IPS-18a (cell line): ENCODE measurements at regions not wholly inside any gene's neighbourhood (a gene's known extent, or its start where the extent isn't known, plus 50 kb on each side); places are given as distances from the start of the nearest gene placed in this dataset.

ENCODE experiments used
- H3K27ac ChIP-seq: one replicate; pipeline ENCODE4 v1.5.1; 2013; ENCODE audit warnings: low read length
- H3K27me3 ChIP-seq: one replicate; pipeline ENCODE4 v1.6.1; 2013; ENCODE audit warnings: mild to moderate bottlenecking, low read length; ENCODE audit not compliant: control insufficient read depth, insufficient read depth
- H3K36me3 ChIP-seq: one replicate; pipeline ENCODE4 v1.6.1; 2013; ENCODE audit warnings: low read depth, low read length; ENCODE audit not compliant: control insufficient read depth
- H3K4me1 ChIP-seq: one replicate; pipeline ENCODE4 v1.6.1; 2013; ENCODE audit warnings: low read depth, low read length; ENCODE audit not compliant: control insufficient read depth
- H3K4me3 ChIP-seq: one replicate; pipeline ENCODE4 v1.5.1; 2013; ENCODE audit warnings: low read length
- H3K9ac ChIP-seq: one replicate; pipeline ENCODE4 v1.6.1; 2013; ENCODE audit warnings: mild to moderate bottlenecking, low read length, moderate library complexity
- H3K9me3 ChIP-seq: one replicate; pipeline ENCODE4 v1.6.1; 2013; ENCODE audit warnings: low read depth, low read length; ENCODE audit not compliant: control insufficient read depth

DNA sequence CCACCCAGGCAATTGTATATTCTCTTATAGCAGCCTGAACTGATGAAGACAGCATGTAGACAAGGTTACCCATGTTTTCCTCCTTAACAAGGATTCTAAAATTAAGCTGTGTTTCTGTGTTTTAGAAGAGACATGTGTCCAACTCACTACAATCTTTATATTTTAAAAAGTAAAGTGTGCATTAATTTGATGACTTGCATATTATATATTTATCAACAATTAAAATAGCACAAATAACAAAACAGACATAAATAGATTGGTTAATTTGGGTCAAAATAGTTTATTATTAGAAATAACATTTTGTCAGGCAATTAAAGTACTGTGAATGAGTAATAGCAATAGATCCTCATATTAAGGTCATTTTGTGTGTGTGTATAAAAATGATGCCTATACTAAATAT lies 357.1 kb downstream of the PDGFC start:
- peaks cover 11% of the 10 kb centered on the region for H3K4me1 ChIP-seq
- no peaks in the 10 kb centered on the region for H3K9me3 ChIP-seq
- H3K27ac ChIP-seq = no peak overlapping the region

DNA sequence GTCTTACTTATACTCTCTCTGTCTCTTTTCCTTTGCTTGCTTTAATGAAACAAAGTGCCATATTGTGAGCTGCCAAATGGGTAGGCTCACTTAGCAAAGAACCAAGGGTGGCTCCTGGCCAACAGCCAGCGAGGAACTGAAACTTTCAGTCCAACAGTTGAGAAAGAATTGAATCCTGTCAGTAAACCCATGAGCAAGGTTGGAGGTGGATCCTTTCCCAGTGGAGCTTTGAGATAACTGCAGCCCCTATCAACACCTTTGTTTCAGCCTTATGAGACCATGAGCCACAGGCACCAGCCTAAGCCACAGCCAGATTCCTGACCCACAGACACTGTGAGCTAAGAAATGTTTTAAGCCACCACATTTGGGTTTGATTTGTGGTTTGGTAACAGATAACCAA lies 362.2 kb downstream of the PDGFC start:
- H3K4me3 ChIP-seq = no peak overlapping the region
- H3K27me3 ChIP-seq = no peaks in the 10 kb centered on the region
- no peaks in the 10 kb centered on the region for H3K36me3 ChIP-seq

More for the DNA sequence above, 357.1 kb downstream of the PDGFC start:
- Histone ChIP-seq H3K4me3 (no peak overlapping the region), H3K27me3 (no peaks in the 10 kb centered on the region), H3K9ac (no peak overlapping the region), H3K36me3 (no peaks in the 10 kb centered on the region)

DNA sequence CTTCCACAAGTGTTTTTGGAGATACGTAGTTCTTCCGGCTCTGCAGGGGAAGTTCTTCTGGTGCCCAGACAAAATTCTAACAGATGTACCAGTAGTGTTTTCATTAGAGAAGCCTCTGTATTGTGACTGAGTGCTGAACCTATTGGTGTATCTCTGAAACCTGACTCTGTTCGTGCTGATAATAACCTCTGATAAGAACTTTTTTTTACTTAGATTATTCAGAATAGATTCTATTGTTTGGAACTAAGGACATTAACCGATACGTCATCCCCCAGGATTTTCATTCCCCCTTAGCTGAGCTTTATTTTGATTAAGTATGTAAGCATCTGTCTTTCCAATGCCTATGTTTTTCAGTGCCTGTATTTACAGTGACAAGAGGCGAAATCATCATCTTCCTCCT lies 362.9 kb downstream of the PDGFC start:
- no peaks in the 10 kb centered on the region for H3K4me1 ChIP-seq

More for the DNA sequence above, 362.2 kb downstream of the PDGFC start:
- no peak overlapping the region for H3K27ac ChIP-seq
- H3K9me3 ChIP-seq = no peaks in the 10 kb centered on the region
- no peak overlapping the region for H3K9ac ChIP-seq
- no peaks in the 10 kb centered on the region for H3K4me1 ChIP-seq

DNA sequence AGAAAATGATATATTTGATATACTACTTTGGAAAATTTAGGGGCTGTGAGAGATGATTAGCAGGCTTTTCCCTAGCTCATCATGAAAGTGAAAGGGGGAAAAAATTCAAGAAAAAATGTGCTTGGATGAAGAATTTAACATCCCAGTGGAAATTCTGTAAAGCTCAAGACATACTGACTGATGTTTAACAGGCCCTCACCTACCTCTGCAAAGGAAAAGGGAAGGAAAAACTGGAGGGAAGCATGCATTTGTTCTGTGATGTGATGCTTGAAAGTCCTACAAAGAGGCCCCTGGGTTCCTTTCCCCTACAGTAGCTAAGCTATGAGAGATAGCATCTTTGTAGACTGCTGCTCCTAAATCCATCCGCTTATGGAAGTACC lies 364.1 kb downstream of the PDGFC start:
- H3K27me3 ChIP-seq = no peaks in the 10 kb centered on the region
- H3K27ac ChIP-seq = no peak overlapping the region
- no peaks in the 10 kb centered on the region for H3K36me3 ChIP-seq
- H3K9me3 ChIP-seq = no peaks in the 10 kb centered on the region
- H3K4me1 ChIP-seq = no peaks in the 10 kb centered on the region
- H3K4me3 ChIP-seq = no peak overlapping the region
- no peak overlapping the region for H3K9ac ChIP-seq

More for the DNA sequence above, 362.9 kb downstream of the PDGFC start:
- Histone ChIP-seq H3K27ac (no peak overlapping the region), H3K4me3 (no peak overlapping the region), H3K9me3 (no peaks in the 10 kb centered on the region), H3K27me3 (no peaks in the 10 kb centered on the region), H3K9ac (no peak overlapping the region), H3K36me3 (no peaks in the 10 kb centered on the region)

- Histone ChIP-seq H3K9me3 (no peaks in the 10 kb centered on the region), H3K27ac (no peak overlapping the region), H3K27me3 (no peaks in the 10 kb centered on the region), H3K36me3 (no peaks in the 10 kb centered on the region), H3K4me3 (no peak overlapping the region), H3K9ac (no peak overlapping the region), H3K4me1 (no peaks in the 10 kb centered on the region)
Measured at GRCh38 chr4:156606554-156607477, 364.8 kb downstream of the PDGFC start.

DNA sequence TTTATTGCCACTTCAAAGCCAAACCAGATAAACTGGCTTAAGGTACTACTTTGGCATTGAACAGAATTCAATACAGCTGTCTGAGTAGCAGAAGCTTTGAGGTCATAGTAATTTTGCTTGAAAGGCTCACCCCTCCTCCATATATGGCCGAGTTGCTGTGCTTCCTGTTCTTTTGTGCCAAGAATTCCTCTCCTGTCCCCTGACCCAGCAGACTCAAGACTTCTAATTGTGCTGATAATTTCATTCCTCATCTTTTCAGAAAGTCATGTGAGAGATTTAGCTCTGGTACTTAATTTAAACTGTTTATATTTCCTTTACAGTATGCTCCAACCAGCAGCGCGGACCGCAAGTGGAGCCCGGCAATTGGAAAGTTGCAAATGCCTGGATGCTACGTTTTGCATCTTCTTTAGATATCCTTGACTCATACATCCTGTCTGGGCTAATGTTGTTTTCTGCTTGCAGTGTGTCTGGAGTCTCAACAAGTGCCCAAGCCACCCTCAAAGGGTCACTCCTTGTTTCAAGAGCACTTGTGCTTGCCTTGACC lies 373.4 kb downstream of the PDGFC start:
- H3K27ac ChIP-seq = no peak overlapping the region
- H3K4me3 ChIP-seq = no peak overlapping the region
- H3K27me3 ChIP-seq = no peaks in the 10 kb centered on the region
- H3K4me1 ChIP-seq = peaks cover 10% of the 10 kb centered on the region
- no peaks in the 10 kb centered on the region for H3K36me3 ChIP-seq
- H3K9me3 ChIP-seq = no peaks in the 10 kb centered on the region
- H3K9ac ChIP-seq = no peak overlapping the region

DNA sequence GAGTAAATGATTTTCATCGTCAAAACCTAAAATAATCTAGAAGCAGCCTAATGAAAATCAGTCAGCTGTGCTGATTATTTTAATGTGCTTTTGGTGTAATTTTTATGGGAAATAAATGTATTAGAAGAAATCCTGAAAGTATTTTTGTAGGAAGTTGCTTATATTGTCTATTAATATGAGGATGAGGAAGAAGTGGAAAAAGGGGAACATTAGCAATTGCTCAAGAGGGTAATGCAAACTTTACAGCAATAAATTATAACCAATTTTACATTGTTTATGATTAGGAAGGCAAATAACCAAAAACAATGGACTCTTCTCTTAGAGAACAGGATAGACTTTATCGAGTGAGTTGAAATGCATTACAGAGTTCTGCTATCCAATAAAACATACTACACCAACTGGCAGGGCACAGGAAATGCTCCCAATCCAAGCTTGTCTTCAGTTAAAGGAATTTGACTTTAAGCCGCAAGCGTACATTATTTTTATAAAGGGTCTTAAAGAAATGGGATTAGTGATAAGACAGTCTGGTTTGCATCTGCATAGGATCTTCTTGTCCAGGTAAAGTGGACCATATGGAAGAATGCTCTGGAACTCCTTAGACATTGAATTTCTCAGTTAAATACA lies 374.8 kb downstream of the PDGFC start:
- no peak overlapping the region for H3K9ac ChIP-seq
- H3K4me3 ChIP-seq = no peak overlapping the region
- H3K27me3 ChIP-seq = no peaks in the 10 kb centered on the region
- no peaks in the 10 kb centered on the region for H3K36me3 ChIP-seq
- no peaks in the 10 kb centered on the region for H3K9me3 ChIP-seq
- no peak overlapping the region for H3K27ac ChIP-seq
- H3K4me1 ChIP-seq = peaks cover 10% of the 10 kb centered on the region

- Histone ChIP-seq H3K9ac (no peak overlapping the region), H3K9me3 (no peaks in the 10 kb centered on the region), H3K27ac (no peak overlapping the region), H3K36me3 (no peaks in the 10 kb centered on the region), H3K4me3 (no peak overlapping the region), H3K4me1 (peaks cover 10% of the 10 kb centered on the region), H3K27me3 (no peaks in the 10 kb centered on the region)
Measured at GRCh38 chr4:156596026-156596425, 375.6 kb downstream of the PDGFC start.

DNA sequence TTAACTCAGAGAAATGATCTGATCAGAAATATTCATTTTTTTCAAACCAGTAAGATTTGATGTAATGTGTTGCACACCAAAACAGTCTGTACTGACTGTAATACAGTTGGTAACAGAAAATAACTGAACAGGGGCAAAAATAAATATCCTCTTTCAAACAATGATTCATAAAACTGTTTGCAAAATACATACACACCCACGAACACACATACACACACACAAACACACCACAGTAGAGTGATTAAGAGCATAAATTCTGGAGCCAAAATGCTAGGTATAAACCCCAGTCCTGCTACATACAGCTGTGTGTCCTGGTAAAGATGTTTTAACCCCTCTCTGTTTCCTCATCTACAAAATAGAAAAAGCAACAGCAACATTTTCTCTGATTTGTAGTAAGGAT lies 376.6 kb downstream of the PDGFC start:
- Histone ChIP-seq H3K27ac (no peak overlapping the region), H3K4me3 (no peak overlapping the region), H3K9ac (no peak overlapping the region), H3K27me3 (no peaks in the 10 kb centered on the region), H3K4me1 (peaks cover 10% of the 10 kb centered on the region), H3K36me3 (no peaks in the 10 kb centered on the region), H3K9me3 (no peaks in the 10 kb centered on the region)

DNA sequence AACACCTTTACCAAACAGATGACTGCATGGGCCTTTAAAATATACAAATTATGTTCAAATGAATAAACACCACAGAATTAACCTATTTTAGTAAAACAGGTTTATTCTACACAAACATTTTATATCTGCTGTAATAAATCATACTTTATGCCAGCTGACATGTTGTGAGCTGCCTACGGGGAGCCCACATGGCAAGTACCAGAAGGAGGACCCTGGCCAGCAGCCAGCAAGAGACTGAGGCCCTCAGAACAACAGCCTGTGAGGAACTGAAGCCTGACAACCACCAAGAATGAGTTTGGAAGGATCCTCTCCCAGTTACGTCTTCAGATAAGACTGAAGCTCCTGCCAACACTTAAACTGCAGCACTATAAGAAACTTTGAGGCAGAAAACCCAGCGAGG lies 377.0 kb downstream of the PDGFC start:
- Histone ChIP-seq H3K36me3 (no peaks in the 10 kb centered on the region), H3K27me3 (no peaks in the 10 kb centered on the region), H3K9ac (no peak overlapping the region), H3K4me3 (no peak overlapping the region), H3K4me1 (peaks cover 10% of the 10 kb centered on the region), H3K9me3 (no peaks in the 10 kb centered on the region), H3K27ac (no peak overlapping the region)

- Histone ChIP-seq H3K9ac (no peak overlapping the region), H3K4me1 (peaks cover 10% of the 10 kb centered on the region), H3K36me3 (no peaks in the 10 kb centered on the region), H3K4me3 (no peak overlapping the region), H3K9me3 (no peaks in the 10 kb centered on the region), H3K27me3 (no peaks in the 10 kb centered on the region), H3K27ac (no peak overlapping the region)
Measured at GRCh38 chr4:156593464-156593863, 378.1 kb downstream of the PDGFC start.
